GM10266 (cell line): ENCODE measurements at regions not wholly inside any gene's neighbourhood (a gene's known extent, or its start where the extent isn't known, plus 50 kb on each side); places are given as distances from the start of the nearest gene placed in this dataset.

ENCODE experiments used
- DNase-seq: peaks from one replicate; pipeline ENCODE4 v3.0.0; 2012; ENCODE audit errors: extremely low spot score
- TF ChIP-seq, protein P1 (sequence below): IDR thresholded peaks from 2 replicates; pipeline ENCODE4 v1.5.1; 2012; ENCODE audit warnings: mild to moderate bottlenecking, low read depth; ENCODE audit not compliant: control insufficient read depth, insufficient read depth; ENCODE audit errors: missing control alignments

DNA sequence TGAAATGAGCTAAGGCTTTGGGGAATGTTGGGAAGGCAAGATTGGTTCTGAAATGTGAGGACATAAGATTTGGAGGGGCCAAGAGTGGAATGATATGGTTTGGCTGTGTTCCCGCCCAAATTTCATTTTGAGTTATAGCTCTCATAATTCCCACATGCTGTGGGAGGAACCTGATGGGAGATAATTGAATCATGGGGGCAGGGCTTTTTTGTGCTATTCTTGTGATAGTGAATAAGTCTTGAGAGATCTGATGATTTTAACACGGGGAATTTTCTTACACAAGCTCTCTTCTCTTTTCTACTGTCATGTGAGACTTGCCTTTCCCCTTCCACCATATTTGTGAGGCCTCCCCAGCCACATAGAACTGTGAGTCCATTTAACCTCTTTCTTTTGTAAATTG lies 157.6 kb upstream of the C1QTNF7 start:
- TF ChIP-seq, protein P1, sequence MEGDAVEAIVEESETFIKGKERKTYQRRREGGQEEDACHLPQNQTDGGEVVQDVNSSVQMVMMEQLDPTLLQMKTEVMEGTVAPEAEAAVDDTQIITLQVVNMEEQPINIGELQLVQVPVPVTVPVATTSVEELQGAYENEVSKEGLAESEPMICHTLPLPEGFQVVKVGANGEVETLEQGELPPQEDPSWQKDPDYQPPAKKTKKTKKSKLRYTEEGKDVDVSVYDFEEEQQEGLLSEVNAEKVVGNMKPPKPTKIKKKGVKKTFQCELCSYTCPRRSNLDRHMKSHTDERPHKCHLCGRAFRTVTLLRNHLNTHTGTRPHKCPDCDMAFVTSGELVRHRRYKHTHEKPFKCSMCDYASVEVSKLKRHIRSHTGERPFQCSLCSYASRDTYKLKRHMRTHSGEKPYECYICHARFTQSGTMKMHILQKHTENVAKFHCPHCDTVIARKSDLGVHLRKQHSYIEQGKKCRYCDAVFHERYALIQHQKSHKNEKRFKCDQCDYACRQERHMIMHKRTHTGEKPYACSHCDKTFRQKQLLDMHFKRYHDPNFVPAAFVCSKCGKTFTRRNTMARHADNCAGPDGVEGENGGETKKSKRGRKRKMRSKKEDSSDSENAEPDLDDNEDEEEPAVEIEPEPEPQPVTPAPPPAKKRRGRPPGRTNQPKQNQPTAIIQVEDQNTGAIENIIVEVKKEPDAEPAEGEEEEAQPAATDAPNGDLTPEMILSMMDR = no peak
- no peak for DNase-seq

DNA sequence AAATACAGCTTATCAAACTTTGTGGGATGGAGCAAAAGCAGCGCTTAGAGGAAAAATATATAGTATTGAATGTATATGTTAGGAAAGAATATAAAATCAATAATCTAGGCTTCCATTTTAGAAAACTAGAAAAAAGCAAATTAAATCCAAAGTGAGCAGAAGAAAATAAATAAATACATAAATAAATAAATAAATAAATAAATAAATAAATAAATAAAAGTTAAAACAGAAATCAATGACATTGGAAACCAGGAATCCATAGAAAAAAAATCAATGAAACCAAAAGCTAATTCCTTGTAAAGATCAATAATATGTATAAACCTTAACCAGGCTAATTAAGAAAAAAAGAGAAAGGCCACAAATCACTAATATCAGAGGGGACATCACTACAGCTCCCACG lies 141.8 kb upstream of the C1QTNF7 start:
- no peak for DNase-seq
- TF ChIP-seq, protein P1 = no peak

DNA sequence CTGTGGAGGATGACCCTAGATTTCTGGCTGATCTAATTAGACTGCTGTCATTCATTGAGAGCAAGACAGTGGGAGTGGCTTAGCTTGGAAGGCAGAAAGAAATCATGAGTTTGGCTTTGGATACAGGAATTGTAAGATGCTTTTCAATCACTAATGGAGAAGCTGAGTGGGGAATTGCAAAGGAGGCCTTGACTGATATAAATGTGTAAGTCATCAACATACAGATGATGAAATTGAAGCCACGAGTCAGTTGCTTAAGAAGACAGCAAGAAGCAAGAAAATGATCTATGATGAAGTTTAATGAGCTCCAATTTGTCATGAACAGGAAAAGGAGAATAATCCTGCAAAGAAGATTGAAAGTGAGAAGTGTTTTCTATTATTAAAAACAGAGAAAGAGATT lies 136.7 kb upstream of the C1QTNF7 start:
- DNase-seq = no peak
- TF ChIP-seq, protein P1 = no peak

DNA sequence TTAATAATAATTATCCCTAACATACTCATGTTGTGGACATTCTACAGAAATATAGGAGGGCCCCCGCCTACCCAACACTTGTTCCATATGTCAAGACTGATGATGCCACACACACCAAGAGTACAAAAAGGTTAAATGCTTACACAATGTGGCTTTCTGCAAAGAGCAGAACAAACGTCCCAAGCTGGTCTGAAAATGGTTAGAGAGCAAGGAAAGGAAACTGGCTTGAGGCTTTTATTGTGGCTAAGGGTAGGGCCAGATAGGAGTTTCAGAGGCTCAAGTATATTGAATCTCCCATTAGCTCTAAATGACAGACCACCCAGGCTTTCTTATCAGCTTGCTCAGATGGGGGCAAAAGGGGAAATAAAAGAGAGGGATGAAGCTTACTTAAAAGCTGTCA lies 134.1 kb upstream of the C1QTNF7 start:
- TF ChIP-seq, protein P1 = no peak
- DNase-seq = no peak

DNA sequence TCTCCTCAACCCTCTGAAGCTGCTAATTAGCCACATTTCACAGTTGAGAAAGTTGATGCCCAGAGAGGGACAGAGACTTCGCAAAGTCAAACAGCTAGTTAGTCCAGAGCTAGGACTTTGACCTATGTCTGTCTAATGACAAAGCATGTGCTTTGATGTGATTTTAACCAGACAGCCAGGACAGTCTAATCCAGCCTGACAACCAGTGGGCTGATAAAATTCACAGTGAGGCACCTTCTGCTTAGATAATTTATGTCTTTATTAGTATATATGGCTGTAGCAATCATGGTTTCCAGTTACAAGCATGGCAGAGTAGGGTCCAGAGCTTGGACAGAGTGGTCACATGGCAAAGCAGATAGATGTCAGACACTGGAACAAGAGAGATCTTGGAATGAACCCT lies 133.6 kb upstream of the C1QTNF7 start:
- no peak for DNase-seq
- TF ChIP-seq, protein P1 = no peak

DNA sequence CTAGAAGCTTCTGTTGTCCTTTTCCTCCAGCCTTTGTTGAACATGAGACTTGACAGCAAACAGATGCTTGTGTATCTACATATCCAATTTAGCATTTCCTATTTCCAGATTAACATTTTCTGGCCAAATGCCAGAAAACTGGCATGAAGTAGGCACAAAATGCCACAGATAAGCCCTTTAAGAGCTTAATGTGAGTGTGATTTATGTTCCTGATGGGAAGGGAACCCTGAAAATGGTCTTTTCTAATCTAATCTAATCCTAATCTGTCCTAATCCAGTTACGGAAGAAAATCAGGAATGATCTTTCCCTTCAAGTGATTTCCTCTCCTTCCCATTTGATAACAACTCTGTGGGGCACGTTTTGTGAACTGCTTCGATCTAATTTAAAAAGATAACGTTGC lies 133.0 kb upstream of the C1QTNF7 start:
- DNase-seq = no peak
- TF ChIP-seq, protein P1 = no peak

DNA sequence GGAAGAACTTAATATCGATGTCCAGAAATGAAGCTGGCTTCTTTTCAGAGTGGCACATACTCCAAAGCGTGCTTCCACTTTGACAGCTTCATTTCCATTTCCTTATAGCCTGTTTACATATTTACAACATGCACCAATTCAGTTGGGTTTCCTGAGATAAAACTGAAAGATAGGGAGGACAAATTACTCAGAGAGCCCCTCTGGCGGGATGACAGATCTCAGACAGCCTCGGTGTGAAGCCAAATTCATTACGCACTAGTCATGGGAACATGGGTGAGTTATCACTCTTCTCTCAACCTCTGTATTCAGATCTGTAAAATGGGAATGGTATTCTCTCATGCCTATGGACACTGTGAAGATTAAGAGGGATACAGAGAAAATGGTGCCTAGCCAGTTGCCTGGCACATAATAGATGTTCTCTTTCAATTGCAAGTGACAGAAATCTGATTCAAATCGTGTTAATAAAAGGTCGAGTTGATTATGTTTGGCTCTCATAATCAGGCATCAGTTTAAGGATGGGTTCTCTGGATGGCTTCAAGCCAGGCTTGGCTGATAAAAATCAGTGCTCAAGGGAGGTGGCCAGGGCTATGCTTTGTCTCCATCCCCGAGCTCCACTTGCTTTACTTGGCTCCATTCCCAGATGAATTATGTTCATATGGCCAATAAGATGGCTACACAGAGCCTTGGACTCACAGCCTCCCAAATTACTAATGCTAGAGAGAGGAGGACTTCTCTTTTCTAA lies 132.2 kb upstream of the C1QTNF7 start:
- TF ChIP-seq, protein P1 = no peak

More for the DNA sequence above, 132.2 kb upstream of the C1QTNF7 start:
- no peak for DNase-seq
